A549 (cell line): ENCODE measurements at regions not wholly inside any gene's neighbourhood (a gene's known extent, or its start where the extent isn't known, plus 50 kb on each side); places are given as distances from the start of the nearest gene placed in this dataset.

Source experiments
- CBX2 ChIP-seq: fragments of 200-600 bp; sonication (generic); IDR thresholded peaks from 2 replicates; pipeline ENCODE4 v1.6.1; 2016; ENCODE audit warnings: low read depth, mild to moderate bottlenecking, borderline replicate concordance
- CTCF ChIP-seq: fragments of >200 bp; sonication (Bioruptor Twin); formaldehyde crosslinking; IDR thresholded peaks from 3 replicates; pipeline ENCODE4 v1.5.1; 2016
- KDM1A ChIP-seq: fragments of 200-600 bp; sonication (generic); IDR thresholded peaks from 2 replicates; pipeline ENCODE4 v1.6.1; 2016; ENCODE audit warnings: low read depth, mild to moderate bottlenecking
- KDM5A ChIP-seq: fragments of 200-600 bp; sonication (generic); IDR thresholded peaks from 2 replicates; pipeline ENCODE4 v1.6.1; 2016; ENCODE audit warnings: antibody characterized with exemption, mild to moderate bottlenecking
- MAX ChIP-seq: IDR thresholded peaks from 2 replicates; pipeline ENCODE4 v1.6.1; 2012
- POLR2A ChIP-seq: IDR thresholded peaks from 2 replicates; pipeline ENCODE4 v1.6.1; 2012; ENCODE audit warnings: mild to moderate bottlenecking, low read length
- POLR2AphosphoS2 ChIP-seq: conservative IDR thresholded peaks from 2 replicates; pipeline ENCODE4 v1.6.1; 2012; ENCODE audit warnings: low read length, improper control_type of control experiment, inconsistent platforms
- RCOR1 ChIP-seq: fragments of 150-350 bp; IDR thresholded peaks from 2 replicates; pipeline ENCODE4 v1.6.1; 2014; ENCODE audit warnings: antibody characterized with exemption, low read length, low read depth
- TF ChIP-seq, protein P1 (sequence below): fragments of 200-600 bp; sonication (generic); IDR thresholded peaks from 2 replicates; pipeline ENCODE4 v1.6.1; 2016; ENCODE audit warnings: antibody characterized with exemption, mild to moderate bottlenecking, moderate library complexity

- TF ChIP-seq RCOR1 = no peak
- no peak for TF ChIP-seq CTCF
- no peak for TF ChIP-seq POLR2A
- TF ChIP-seq MAX = no peak
- no peak for TF ChIP-seq POLR2AphosphoS2
- TF ChIP-seq, protein P1, sequence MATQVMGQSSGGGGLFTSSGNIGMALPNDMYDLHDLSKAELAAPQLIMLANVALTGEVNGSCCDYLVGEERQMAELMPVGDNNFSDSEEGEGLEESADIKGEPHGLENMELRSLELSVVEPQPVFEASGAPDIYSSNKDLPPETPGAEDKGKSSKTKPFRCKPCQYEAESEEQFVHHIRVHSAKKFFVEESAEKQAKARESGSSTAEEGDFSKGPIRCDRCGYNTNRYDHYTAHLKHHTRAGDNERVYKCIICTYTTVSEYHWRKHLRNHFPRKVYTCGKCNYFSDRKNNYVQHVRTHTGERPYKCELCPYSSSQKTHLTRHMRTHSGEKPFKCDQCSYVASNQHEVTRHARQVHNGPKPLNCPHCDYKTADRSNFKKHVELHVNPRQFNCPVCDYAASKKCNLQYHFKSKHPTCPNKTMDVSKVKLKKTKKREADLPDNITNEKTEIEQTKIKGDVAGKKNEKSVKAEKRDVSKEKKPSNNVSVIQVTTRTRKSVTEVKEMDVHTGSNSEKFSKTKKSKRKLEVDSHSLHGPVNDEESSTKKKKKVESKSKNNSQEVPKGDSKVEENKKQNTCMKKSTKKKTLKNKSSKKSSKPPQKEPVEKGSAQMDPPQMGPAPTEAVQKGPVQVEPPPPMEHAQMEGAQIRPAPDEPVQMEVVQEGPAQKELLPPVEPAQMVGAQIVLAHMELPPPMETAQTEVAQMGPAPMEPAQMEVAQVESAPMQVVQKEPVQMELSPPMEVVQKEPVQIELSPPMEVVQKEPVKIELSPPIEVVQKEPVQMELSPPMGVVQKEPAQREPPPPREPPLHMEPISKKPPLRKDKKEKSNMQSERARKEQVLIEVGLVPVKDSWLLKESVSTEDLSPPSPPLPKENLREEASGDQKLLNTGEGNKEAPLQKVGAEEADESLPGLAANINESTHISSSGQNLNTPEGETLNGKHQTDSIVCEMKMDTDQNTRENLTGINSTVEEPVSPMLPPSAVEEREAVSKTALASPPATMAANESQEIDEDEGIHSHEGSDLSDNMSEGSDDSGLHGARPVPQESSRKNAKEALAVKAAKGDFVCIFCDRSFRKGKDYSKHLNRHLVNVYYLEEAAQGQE = no peak
- no peak for TF ChIP-seq KDM5A
- TF ChIP-seq CBX2 = no peak
- no peak for TF ChIP-seq KDM1A
These were observed 107.5 kb upstream of the CELF4 start for GRCh38 chr18:37672932-37673595.
